ENCODE measurements at regions not wholly inside any gene's neighbourhood (a gene's known extent, or its start where the extent isn't known, plus 50 kb on each side); places are given as distances from the start of the nearest gene placed in this dataset.

- no peak overlapping the region for H3K4me3 Mint-ChIP-seq
- peaks cover 13% of the 10 kb centered on the region for H3K27me3 Mint-ChIP-seq
- H3K9me3 Mint-ChIP-seq (ENCODE audit: low read depth) = no peaks in the 10 kb centered on the region
- H3K27ac Mint-ChIP-seq = no peak overlapping the region
- no peaks in the 10 kb centered on the region for H3K4me1 Mint-ChIP-seq (ENCODE audit: low read depth)
- H3K36me3 Mint-ChIP-seq = no peaks in the 10 kb centered on the region
Measured at GRCh38 chr13:109892101-109892500, 105.7 kb upstream of the IRS2 start.

DNA sequence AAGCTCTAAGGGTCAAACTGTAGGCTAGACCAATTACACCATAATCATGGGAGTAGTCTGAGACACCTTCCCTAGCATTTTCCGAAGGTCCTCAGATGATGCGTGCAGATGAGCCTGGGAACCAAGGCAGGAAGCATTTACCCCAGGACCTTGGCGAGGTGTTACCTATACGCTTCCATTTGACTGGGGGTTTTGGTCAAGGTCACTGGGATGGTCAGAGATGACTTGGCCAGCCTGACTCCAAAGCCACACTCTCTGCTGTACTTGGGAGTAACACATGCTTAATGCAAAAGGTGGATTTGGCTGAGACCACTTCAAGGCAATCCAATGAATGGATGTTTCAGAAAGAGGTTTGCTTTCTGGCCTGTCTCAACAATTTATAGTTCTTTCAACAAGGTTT lies 98.9 kb upstream of the IRS2 start:
- H3K27me3 Mint-ChIP-seq = peaks cover 4% of the 10 kb centered on the region
- H3K4me1 Mint-ChIP-seq (ENCODE audit: low read depth) = no peaks in the 10 kb centered on the region
- no peak overlapping the region for H3K27ac Mint-ChIP-seq
- H3K36me3 Mint-ChIP-seq = no peaks in the 10 kb centered on the region
- no peak overlapping the region for H3K4me3 Mint-ChIP-seq
- no peaks in the 10 kb centered on the region for H3K9me3 Mint-ChIP-seq (ENCODE audit: low read depth)

DNA sequence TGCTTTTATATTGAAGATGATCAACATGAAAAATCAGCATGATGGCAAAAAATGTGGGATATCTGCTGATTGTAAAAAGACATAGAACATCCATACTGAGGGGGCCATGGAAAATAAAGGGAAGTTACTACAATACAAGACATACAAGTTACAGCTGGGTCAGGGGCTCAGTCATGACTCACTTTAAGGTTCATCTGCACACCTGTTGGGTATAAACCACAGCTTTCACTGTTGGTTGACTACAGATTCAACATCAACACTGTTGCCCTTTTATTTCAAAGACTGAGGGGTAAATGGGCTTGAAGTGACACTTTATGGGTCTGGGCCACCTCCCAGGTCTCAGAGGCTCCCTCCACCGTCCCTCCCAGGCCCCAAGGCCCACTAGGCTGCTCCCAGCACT lies 98.1 kb upstream of the IRS2 start:
- no peak overlapping the region for H3K27ac Mint-ChIP-seq
- no peaks in the 10 kb centered on the region for H3K9me3 Mint-ChIP-seq (ENCODE audit: low read depth)
- no peaks in the 10 kb centered on the region for H3K4me1 Mint-ChIP-seq (ENCODE audit: low read depth)
- H3K27me3 Mint-ChIP-seq = peaks cover 3% of the 10 kb centered on the region
- no peaks in the 10 kb centered on the region for H3K36me3 Mint-ChIP-seq
- no peak overlapping the region for H3K4me3 Mint-ChIP-seq

- Mint-ChIP-seq H3K9me3 (ENCODE audit: low read depth) (no peaks in the 10 kb centered on the region), H3K4me1 (ENCODE audit: low read depth) (no peaks in the 10 kb centered on the region), H3K36me3 (no peaks in the 10 kb centered on the region), H3K27ac (no peak overlapping the region), H3K4me3 (no peak overlapping the region), H3K27me3 (peaks cover 3% of the 10 kb centered on the region)
Measured at GRCh38 chr13:109883181-109884180, 97.1 kb upstream of the IRS2 start.

GRCh38 chr13:109881961-109882558 lies 95.7 kb upstream of the IRS2 start:
- no peaks in the 10 kb centered on the region for H3K36me3 Mint-ChIP-seq
- no peak overlapping the region for H3K27ac Mint-ChIP-seq
- H3K9me3 Mint-ChIP-seq (ENCODE audit: low read depth) = no peaks in the 10 kb centered on the region
- no peak overlapping the region for H3K4me3 Mint-ChIP-seq
- H3K4me1 Mint-ChIP-seq (ENCODE audit: low read depth) = no peaks in the 10 kb centered on the region
- H3K27me3 Mint-ChIP-seq = peaks cover 6% of the 10 kb centered on the region

DNA sequence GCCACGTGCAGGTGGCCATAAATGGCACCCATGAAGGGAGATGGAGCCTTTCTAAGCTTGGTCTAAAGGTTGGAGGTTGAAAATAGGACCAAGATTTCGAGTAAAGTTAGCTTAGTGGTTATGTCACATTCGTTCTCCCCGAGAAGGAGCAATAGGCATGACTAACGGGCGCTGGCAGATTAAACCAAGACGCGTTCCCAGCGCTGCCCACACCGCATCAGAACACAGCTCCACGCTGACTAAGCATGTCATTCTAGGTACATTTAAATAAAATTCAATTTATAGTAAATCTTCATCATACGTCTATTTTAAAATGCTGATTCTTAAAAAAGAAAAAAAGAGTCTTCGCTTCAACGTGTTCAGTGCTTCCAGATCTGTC lies 95.0 kb upstream of the IRS2 start:
- Mint-ChIP-seq H3K9me3 (ENCODE audit: low read depth) (no peaks in the 10 kb centered on the region), H3K4me3 (no peak overlapping the region), H3K27me3 (peaks cover 6% of the 10 kb centered on the region), H3K27ac (no peak overlapping the region), H3K4me1 (ENCODE audit: low read depth) (no peaks in the 10 kb centered on the region), H3K36me3 (no peaks in the 10 kb centered on the region)

DNA sequence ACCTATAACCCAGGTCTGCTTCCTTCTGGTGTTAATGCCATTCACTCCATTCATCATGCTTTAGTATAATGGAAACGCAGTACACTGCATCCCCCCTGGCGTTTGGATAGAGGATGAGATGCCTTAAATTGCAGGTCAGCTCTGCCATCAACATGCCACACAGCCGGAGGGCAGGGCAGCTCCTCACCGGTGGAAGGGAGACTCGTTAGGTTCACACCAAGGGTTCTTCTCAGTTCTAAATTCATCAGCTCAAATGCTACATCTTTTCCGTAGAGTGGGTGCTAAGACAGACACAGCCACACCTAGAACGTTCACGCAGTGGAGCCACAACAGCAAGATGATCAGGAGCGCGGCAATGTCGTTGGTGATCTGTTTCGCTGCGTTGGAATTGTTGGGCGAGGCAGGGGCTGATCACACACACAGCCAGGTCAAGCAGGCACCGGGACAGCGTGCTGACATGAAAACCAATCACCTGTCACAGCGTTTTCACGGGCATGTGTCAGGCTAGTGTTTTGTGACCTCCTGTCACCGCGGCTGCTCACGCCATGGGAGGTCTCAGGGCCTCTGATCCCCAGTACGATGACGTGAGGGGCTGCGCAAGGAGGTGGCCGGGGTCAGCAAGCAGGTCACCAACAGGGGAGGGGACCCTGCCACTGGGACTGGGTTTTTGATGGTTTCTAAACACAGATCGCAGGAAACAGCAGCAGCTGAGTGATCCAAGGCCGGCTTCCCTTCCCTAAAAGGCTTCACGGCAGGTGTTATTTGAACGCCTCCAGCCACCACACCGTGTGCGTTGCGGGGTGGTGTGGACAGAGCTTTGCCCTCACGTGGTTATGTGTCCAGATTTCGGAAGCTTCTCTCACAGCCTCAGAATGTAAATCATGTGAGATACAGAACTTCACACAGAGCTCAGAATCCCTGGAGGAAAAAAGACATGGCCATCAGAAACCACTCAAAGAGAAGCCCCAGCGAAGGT lies 94.3 kb upstream of the IRS2 start:
- Mint-ChIP-seq H3K4me1 (ENCODE audit: low read depth) (no peaks in the 10 kb centered on the region), H3K36me3 (no peaks in the 10 kb centered on the region), H3K9me3 (ENCODE audit: low read depth) (no peaks in the 10 kb centered on the region), H3K4me3 (no peak overlapping the region), H3K27ac (no peak overlapping the region), H3K27me3 (peaks cover 6% of the 10 kb centered on the region)

GRCh38 chr13:109879338-109879737 lies 93.0 kb upstream of the IRS2 start:
- Mint-ChIP-seq H3K4me1 (ENCODE audit: low read depth) (no peaks in the 10 kb centered on the region), H3K27ac (no peak overlapping the region), H3K4me3 (no peak overlapping the region), H3K36me3 (no peaks in the 10 kb centered on the region), H3K27me3 (peaks cover 7% of the 10 kb centered on the region), H3K9me3 (ENCODE audit: low read depth) (no peaks in the 10 kb centered on the region)

DNA sequence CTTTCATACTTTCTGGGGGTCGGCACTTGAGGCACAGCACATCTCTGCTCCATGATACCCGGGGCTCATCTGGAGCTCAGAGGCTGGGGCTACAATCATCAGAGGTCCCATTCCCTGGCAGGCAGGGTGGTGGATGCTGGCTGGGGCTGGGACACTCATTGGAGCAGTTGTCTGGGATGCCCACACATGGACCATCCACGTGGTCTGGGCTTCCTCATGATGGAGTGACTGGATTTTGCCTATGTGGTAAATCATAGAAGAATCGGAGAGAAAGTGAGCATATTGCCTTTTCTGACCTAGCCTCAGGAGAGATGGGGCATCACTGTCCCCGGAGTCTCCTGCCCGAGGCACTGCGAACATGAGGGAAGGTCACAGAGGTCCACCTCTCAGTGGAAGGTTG lies 91.4 kb upstream of the IRS2 start:
- no peaks in the 10 kb centered on the region for H3K36me3 Mint-ChIP-seq
- no peaks in the 10 kb centered on the region for H3K4me1 Mint-ChIP-seq (ENCODE audit: low read depth)
- H3K27ac Mint-ChIP-seq = no peak overlapping the region
- no peaks in the 10 kb centered on the region for H3K9me3 Mint-ChIP-seq (ENCODE audit: low read depth)
- H3K27me3 Mint-ChIP-seq = peaks cover 11% of the 10 kb centered on the region
- H3K4me3 Mint-ChIP-seq = no peak overlapping the region

DNA sequence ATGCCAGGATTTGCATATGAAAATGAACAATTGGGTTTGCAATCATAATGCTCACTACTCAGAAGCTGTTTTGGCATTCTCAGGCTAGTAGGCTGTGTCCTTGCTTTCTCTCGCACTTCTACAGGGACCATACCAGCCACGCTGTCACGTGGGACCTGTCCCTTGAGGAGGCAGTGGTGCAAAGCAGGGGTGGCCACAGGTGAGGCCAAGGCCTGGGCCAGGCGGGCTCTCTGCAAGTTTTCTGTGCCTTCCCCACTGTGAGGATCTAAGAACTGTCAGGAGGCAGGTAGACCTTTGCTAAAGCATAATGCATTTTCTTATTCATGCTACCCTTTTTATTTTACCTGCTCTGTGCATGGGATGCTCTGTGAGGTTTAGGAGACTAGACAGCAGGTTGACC lies 89.4 kb upstream of the IRS2 start:
- Mint-ChIP-seq H3K4me1 (ENCODE audit: low read depth) (no peaks in the 10 kb centered on the region), H3K27ac (no peak overlapping the region), H3K27me3 (peaks cover 11% of the 10 kb centered on the region), H3K4me3 (no peak overlapping the region), H3K36me3 (no peaks in the 10 kb centered on the region), H3K9me3 (ENCODE audit: low read depth) (no peaks in the 10 kb centered on the region)

- Mint-ChIP-seq H3K4me3 (no peak overlapping the region), H3K9me3 (ENCODE audit: low read depth) (no peaks in the 10 kb centered on the region), H3K27ac (no peak overlapping the region), H3K4me1 (ENCODE audit: low read depth) (no peaks in the 10 kb centered on the region), H3K36me3 (no peaks in the 10 kb centered on the region), H3K27me3 (peaks cover 11% of the 10 kb centered on the region)
Measured at GRCh38 chr13:109874484-109875454, 88.4 kb upstream of the IRS2 start.

DNA sequence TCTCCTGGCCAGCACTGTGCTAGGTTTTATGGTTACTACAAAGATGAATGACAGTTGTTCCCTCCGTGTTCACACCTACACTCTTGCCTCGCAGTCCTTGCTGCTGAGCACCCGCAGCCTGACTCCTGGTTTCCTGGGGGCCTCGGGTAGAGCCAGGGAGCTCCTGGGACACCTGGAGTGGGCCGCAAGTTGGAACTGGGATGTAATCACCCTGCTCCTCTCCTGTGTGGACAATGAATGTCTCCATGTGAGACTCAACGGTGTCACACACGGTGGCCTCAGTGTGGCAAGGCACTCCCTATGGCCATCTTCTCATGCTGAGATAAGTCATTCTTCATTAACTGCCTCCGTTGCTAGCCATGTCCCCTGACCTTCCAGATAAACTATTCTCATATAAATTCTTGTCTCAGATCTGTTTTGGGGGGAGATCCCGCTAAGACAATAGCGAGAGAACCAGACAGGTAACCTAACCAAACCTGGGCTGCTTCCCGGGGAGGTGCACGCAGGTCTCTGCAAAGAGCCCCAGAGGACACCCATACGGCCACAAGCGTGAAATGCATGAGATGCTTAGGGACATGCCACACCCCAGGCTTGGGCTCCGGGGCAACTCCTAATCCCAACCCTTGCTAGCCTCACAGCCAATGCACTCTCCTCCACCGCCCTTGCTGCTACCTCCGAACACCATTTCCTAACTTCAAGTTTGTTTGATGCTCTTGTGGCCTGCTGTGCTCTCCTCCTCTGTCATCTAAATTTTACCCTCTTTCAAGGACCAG lies 87.2 kb upstream of the IRS2 start:
- Mint-ChIP-seq H3K4me3 (no peak overlapping the region), H3K27me3 (peaks cover 10% of the 10 kb centered on the region), H3K27ac (no peak overlapping the region), H3K36me3 (no peaks in the 10 kb centered on the region), H3K9me3 (ENCODE audit: low read depth) (no peaks in the 10 kb centered on the region), H3K4me1 (ENCODE audit: low read depth) (peaks cover 5% of the 10 kb centered on the region)

DNA sequence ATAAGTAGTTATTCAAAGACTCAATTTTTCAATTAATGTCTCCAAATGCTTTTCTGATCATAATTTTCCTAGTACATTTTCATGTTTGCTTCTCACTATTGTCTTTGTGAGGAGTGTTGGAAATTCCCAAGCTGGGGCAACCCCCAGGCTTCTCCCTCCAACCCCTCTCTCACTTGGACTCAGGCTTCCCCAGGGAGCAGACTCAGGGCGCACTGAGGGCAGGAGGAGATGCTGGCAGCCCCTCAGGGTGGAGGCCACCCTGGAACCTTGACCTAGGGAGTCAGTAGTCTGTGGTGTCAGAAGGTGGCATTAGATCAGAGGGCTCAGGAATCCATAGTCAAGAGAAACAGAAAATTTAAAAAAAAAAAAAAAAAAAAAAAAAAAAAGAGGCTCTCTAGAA lies 86.5 kb upstream of the IRS2 start:
- Mint-ChIP-seq H3K9me3 (ENCODE audit: low read depth) (no peaks in the 10 kb centered on the region), H3K27me3 (peaks cover 9% of the 10 kb centered on the region), H3K36me3 (no peaks in the 10 kb centered on the region), H3K4me1 (ENCODE audit: low read depth) (peaks cover 5% of the 10 kb centered on the region), H3K4me3 (no peak overlapping the region), H3K27ac (no peak overlapping the region)
